GM10266 (cell line): ENCODE measurements at regions not wholly inside any gene's neighbourhood (a gene's known extent, or its start where the extent isn't known, plus 50 kb on each side); places are given as distances from the start of the nearest gene placed in this dataset.
"Not testable (repeated sequence)": the region's sequence is repeated elsewhere in the genome, so short reads cannot be mapped to it uniquely, and the experiment has no call there.

Experiments used
- DNase-seq: peaks from one replicate; pipeline ENCODE4 v3.0.0; 2012; ENCODE audit errors: extremely low spot score
- TF ChIP-seq, protein P1 (sequence below): IDR thresholded peaks from 2 replicates; pipeline ENCODE4 v1.5.1; 2012; ENCODE audit warnings: mild to moderate bottlenecking, low read depth; ENCODE audit not compliant: control insufficient read depth, insufficient read depth; ENCODE audit errors: missing control alignments

DNA sequence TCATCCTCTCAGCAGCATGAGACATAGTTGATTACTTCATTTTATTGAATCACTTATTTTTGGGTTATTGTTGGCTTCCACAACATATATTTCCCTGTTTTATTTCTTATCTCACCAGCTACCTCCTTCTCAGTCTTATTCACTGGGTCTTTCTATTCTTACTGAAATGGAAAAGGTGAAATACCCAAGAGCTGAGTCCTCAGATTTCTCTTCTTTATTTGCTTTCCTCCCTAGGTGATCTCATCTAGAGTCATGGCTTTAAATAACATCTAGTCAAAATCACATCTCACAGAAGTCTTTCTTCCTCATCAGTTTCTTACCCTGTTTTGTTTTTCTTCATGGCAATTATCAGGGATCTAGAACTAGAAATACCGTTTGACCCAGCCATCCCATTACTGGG, 105.0 kb upstream of the RBBP8 start:
- no peak for DNase-seq

DNA sequence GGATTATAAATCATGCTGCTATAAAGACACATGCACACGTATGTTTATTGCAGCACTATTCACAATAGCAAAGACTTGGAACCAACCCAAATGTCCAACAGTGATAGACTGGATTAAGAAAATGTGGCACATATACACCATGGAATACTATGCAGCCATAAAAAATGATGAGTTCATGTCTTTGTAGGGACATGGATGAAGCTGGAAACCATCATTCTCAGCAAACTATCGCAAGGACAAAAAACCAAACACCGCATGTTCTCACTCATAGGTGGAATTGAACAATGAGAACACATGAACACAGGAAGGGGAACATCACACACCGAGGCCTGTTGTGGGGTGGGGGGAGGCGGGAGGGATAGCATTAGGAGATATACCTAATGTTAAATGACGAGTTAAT, 104.5 kb upstream of the RBBP8 start:
- not testable (repeated sequence) for DNase-seq

More for the DNA sequence above, 105.0 kb upstream of the RBBP8 start:
- TF ChIP-seq, protein P1, sequence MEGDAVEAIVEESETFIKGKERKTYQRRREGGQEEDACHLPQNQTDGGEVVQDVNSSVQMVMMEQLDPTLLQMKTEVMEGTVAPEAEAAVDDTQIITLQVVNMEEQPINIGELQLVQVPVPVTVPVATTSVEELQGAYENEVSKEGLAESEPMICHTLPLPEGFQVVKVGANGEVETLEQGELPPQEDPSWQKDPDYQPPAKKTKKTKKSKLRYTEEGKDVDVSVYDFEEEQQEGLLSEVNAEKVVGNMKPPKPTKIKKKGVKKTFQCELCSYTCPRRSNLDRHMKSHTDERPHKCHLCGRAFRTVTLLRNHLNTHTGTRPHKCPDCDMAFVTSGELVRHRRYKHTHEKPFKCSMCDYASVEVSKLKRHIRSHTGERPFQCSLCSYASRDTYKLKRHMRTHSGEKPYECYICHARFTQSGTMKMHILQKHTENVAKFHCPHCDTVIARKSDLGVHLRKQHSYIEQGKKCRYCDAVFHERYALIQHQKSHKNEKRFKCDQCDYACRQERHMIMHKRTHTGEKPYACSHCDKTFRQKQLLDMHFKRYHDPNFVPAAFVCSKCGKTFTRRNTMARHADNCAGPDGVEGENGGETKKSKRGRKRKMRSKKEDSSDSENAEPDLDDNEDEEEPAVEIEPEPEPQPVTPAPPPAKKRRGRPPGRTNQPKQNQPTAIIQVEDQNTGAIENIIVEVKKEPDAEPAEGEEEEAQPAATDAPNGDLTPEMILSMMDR: no peak

DNA sequence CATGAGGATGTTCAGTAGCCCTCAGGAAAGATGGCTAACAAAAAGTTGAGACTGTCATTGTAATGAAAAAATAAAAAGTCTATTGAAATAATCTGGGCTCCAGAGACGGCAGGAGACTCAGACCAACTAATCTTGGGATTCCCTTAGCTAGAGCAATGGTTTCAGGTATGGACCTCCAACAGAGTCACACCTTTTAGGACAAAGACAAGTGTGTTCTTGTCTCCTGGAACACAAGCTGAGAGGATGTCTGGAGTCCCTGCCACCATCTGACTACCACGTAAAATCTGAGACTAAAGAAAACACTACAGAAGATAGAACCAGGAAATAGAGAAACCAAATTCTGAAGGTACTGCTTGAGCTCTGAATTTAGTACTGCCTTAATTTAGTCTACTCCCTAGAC, 103.3 kb upstream of the RBBP8 start:
- no peak for DNase-seq

GRCh38 chr18:22830511-22830910, 102.6 kb upstream of the RBBP8 start:
- TF ChIP-seq, protein P1: no peak
- no peak for DNase-seq

More for the DNA sequence above, 103.3 kb upstream of the RBBP8 start:
- TF ChIP-seq, protein P1: no peak

DNA sequence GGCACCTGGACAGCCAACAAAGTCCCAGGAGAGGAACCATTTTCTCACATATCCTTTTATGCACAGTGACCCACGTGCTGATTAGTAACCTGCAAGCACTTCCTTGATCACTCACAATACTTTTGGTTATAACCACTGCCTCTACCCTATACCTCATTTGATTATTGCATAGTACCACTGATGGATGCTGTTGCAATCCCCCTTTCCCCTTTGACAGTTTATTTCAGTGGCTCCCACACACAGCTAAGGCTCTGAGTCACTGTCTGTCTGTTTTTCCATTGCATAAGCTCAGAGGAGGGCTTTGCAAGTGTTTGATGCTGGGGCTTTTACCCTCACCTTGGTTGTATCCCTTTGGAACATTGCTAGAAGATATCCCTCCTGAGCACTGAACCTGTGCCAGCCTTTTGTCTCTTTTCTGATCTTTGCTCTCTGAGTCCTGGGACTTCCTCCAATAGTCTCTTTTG, 101.7 kb upstream of the RBBP8 start:
- TF ChIP-seq, protein P1: no peak
- DNase-seq: no peak

- TF ChIP-seq, protein P1: no peak
- no peak for DNase-seq
Observed at GRCh38 chr18:22836932-22837331, 96.2 kb upstream of the RBBP8 start.

- TF ChIP-seq, protein P1: no peak
- no peak for DNase-seq
Observed at GRCh38 chr18:22838221-22838620, 94.9 kb upstream of the RBBP8 start.

DNA sequence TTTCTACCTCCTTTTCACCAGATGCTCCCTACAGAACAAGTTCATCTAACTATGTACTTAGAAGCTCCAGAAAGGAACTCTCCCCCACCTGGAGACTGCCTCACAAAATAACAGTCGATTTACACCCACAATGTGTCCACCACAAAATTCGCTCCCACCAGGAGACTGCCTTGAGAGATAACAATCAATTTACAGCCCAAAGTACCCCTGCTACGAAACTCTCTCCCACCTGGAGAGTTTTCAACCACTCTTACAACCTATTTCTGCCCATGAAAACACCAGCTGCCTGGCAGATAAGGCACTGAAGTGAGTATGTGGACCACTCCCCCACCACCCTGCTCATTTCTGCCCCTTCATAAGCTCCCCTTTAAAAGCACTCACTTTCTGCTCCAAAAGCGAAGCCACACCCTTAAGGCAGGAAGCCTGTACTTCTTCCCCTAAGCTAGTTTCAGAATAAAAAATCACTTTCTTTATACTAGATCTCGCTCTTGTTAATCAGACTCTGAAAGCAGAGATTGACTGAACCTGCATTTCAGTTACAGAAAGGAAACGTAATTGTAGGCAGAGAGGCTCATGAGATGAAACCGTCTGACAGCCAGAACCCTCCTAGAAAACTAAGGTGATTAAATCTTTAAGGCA, 94.4 kb upstream of the RBBP8 start:
- TF ChIP-seq, protein P1: no peak
- DNase-seq: no peak
